ENCODE measurements at regions not wholly inside any gene's neighbourhood (a gene's known extent, or its start where the extent isn't known, plus 50 kb on each side); places are given as distances from the start of the nearest gene placed in this dataset.
"Not testable (repeated sequence)": the region's sequence is repeated elsewhere in the genome, so short reads cannot be mapped to it uniquely, and the experiment has no call there.

- BruUV-seq (replicated peaks) = no TSS peak
- H3K4me3 Mint-ChIP-seq (ENCODE audit: low read depth, unreplicated experiment) = no peak overlapping the region
- peaks cover 70% of the 10 kb centered on the region for H3K27me3 Mint-ChIP-seq (ENCODE audit: unreplicated experiment)
- no peak for DNase-seq
- H3K27ac Mint-ChIP-seq (ENCODE audit: unreplicated experiment) = no peak overlapping the region
- intact Hi-C loops (cut with micrococcal nuclease; ENCODE audit: unreplicated experiment) = no loop called here
- H3K36me3 Mint-ChIP-seq (ENCODE audit: insufficient read depth, unreplicated experiment) = no peaks in the 10 kb centered on the region
- CTCF ChIA-PET = no interaction called here
- no peaks in the 10 kb centered on the region for H3K4me1 Mint-ChIP-seq (ENCODE audit: low read depth, unreplicated experiment)
- TF ChIP-seq CTCF (IDR thresholded peaks at IDR 0.05; ENCODE audit: unreplicated experiment) = no peak
- peaks cover 2% of the 10 kb centered on the region for H3K9me3 Mint-ChIP-seq (ENCODE audit: low read depth, unreplicated experiment)
Measured at GRCh38 chr7:4527988-4528636, 154.0 kb upstream of the FOXK1 start.

- no peaks in the 10 kb centered on the region for H3K36me3 Mint-ChIP-seq (ENCODE audit: insufficient read depth, unreplicated experiment)
- peaks cover 6% of the 10 kb centered on the region for H3K9me3 Mint-ChIP-seq (ENCODE audit: low read depth, unreplicated experiment)
- CTCF ChIA-PET = no interaction called here
- no peaks in the 10 kb centered on the region for H3K4me1 Mint-ChIP-seq (ENCODE audit: low read depth, unreplicated experiment)
- intact Hi-C loops (cut with micrococcal nuclease; ENCODE audit: unreplicated experiment) = no loop called here
- no peak overlapping the region for H3K4me3 Mint-ChIP-seq (ENCODE audit: low read depth, unreplicated experiment)
- no peak for TF ChIP-seq CTCF (IDR thresholded peaks at IDR 0.05; ENCODE audit: unreplicated experiment)
- peaks cover 62% of the 10 kb centered on the region for H3K27me3 Mint-ChIP-seq (ENCODE audit: unreplicated experiment)
- BruUV-seq (replicated peaks) = no TSS peak
- no peak overlapping the region for H3K27ac Mint-ChIP-seq (ENCODE audit: unreplicated experiment)
- DNase-seq = no peak
Measured at GRCh38 chr7:4531236-4531635, 150.9 kb upstream of the FOXK1 start.

- H3K4me1 Mint-ChIP-seq (ENCODE audit: low read depth, unreplicated experiment); H3K27ac Mint-ChIP-seq (ENCODE audit: unreplicated experiment); CTCF ChIA-PET; H3K4me3 Mint-ChIP-seq (ENCODE audit: low read depth, unreplicated experiment); intact Hi-C loops (cut with micrococcal nuclease; ENCODE audit: unreplicated experiment); DNase-seq; H3K36me3 Mint-ChIP-seq (ENCODE audit: insufficient read depth, unreplicated experiment); BruUV-seq (replicated peaks); H3K9me3 Mint-ChIP-seq (ENCODE audit: low read depth, unreplicated experiment): not testable (repeated sequence)
- H3K27me3 Mint-ChIP-seq (ENCODE audit: unreplicated experiment) = peaks cover 59% of the 10 kb centered on the region
Measured at GRCh38 chr7:4533339-4533738, 148.8 kb upstream of the FOXK1 start.

- no peaks in the 10 kb centered on the region for H3K9me3 Mint-ChIP-seq (ENCODE audit: low read depth, unreplicated experiment)
- no peak overlapping the region for H3K4me3 Mint-ChIP-seq (ENCODE audit: low read depth, unreplicated experiment)
- TF ChIP-seq CTCF (IDR thresholded peaks at IDR 0.05; ENCODE audit: unreplicated experiment) = no peak
- H3K27me3 Mint-ChIP-seq (ENCODE audit: unreplicated experiment) = peaks cover 53% of the 10 kb centered on the region
- DNase-seq = no peak
- no peaks in the 10 kb centered on the region for H3K4me1 Mint-ChIP-seq (ENCODE audit: low read depth, unreplicated experiment)
- CTCF ChIA-PET = interaction anchor here (0.6 to 1.0 kb wide), 2 partner anchors 9 to 288 kb away, joined by 3 read pairs; no protein-coding TSS in a partner anchor
- H3K27ac Mint-ChIP-seq (ENCODE audit: unreplicated experiment) = no peak overlapping the region
- no peaks in the 10 kb centered on the region for H3K36me3 Mint-ChIP-seq (ENCODE audit: insufficient read depth, unreplicated experiment)
- intact Hi-C loops (cut with micrococcal nuclease; ENCODE audit: unreplicated experiment) = loop anchor here (10.0 kb wide), 1 partner anchor 55 kb away; no protein-coding TSS in a partner anchor
- BruUV-seq (replicated peaks) = no TSS peak
Measured at GRCh38 chr7:4549681-4550080, 132.4 kb upstream of the FOXK1 start.

- H3K27me3 Mint-ChIP-seq (ENCODE audit: unreplicated experiment) = peaks cover 53% of the 10 kb centered on the region
- DNase-seq = no peak
- no peaks in the 10 kb centered on the region for H3K4me1 Mint-ChIP-seq (ENCODE audit: low read depth, unreplicated experiment)
- TF ChIP-seq CTCF (IDR thresholded peaks at IDR 0.05; ENCODE audit: unreplicated experiment) = no peak
- no TSS peak for BruUV-seq (replicated peaks)
- CTCF ChIA-PET = interaction anchor here (0.6 kb wide), 1 partner anchor 288 kb away, joined by 3 read pairs; no protein-coding TSS in a partner anchor
- H3K27ac Mint-ChIP-seq (ENCODE audit: unreplicated experiment) = no peak overlapping the region
- H3K36me3 Mint-ChIP-seq (ENCODE audit: insufficient read depth, unreplicated experiment) = no peaks in the 10 kb centered on the region
- no peak overlapping the region for H3K4me3 Mint-ChIP-seq (ENCODE audit: low read depth, unreplicated experiment)
- intact Hi-C loops (cut with micrococcal nuclease; ENCODE audit: unreplicated experiment) = loop anchor here (10.0 kb wide), 1 partner anchor 55 kb away; no protein-coding TSS in a partner anchor
- no peaks in the 10 kb centered on the region for H3K9me3 Mint-ChIP-seq (ENCODE audit: low read depth, unreplicated experiment)
Measured at GRCh38 chr7:4550117-4550516, 132.0 kb upstream of the FOXK1 start.
